Activated CD8-positive, alpha-beta memory T cell treated with anti-CD3 and anti-CD28 coated beads for 36 hours (primary cell): ENCODE measurements at regions not wholly inside any gene's neighbourhood (a gene's known extent, or its start where the extent isn't known, plus 50 kb on each side); places are given as distances from the start of the nearest gene placed in this dataset.

Source experiments
- CTCF ChIA-PET: fragments of 350-600 bp; sonication (Branson Sonifier 250); formaldehyde crosslinking; loops from one replicate; lab custom pipeline; 2021; ENCODE audit warnings: antibody characterized with exemption; lab: Charles Lee
- POLR2A ChIA-PET: fragments of 350-600 bp; sonication (Branson Sonifier 250); formaldehyde crosslinking; loops from one replicate; lab custom pipeline; 2021; ENCODE audit warnings: antibody characterized with exemption; lab: Charles Lee

DNA sequence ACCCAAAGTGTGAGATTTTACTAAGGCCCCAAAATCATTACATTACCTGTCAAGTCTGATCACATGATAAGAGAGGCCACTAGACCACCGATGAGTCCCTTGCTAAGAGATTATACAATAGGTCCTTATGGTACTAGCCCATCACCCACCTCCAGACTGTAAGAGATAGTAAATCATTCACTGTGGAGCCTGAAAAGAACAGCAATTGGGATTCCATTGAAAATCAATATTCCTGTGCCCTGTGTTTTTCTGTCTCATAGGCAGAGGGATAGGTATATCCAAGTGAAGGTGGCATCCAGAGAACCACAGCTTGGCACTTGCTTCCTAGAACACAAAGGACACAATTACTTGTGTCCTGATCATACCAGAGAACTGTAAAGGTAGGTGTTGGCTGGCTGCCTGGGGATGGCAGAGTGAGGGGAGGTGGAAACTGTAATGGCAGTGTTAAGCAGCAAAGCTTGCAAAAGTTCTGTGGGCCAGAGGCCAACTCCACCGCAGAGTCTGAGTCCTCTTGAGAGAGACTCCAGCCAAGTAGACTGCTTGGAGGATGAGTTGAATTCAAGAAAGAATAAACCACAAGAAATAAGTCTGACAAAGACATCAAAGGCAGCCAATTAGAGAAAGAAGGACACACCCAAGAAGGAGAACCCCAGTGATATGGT is 102.0 kb upstream of the PIEZO2 start:
- ChIA-PET POLR2A (no interaction called here), CTCF (no interaction called here)

DNA sequence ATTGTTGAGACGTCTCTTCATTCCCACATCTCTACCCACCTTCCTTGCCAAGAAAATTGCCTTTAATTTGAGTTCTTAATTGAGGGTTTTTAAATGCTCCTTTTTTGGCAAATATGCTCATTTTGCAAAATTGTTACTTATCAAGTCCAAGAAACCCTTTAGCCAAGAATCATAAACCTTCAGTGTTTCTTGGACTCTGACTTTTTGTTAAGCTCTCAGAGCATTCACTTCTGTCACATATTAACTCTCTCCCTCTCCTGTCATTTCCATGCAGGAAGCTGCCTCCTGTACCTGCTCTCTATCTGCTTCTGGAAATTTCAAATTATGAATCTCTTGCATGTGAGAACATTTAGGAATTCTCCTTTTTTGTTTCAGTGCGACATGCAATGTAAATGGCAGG is 100.0 kb upstream of the PIEZO2 start:
- ChIA-PET POLR2A (no interaction called here), CTCF (interaction anchor here (0.7 kb wide), 1 partner anchor 30 kb away, joined by 3 read pairs; no protein-coding TSS in a partner anchor)

DNA sequence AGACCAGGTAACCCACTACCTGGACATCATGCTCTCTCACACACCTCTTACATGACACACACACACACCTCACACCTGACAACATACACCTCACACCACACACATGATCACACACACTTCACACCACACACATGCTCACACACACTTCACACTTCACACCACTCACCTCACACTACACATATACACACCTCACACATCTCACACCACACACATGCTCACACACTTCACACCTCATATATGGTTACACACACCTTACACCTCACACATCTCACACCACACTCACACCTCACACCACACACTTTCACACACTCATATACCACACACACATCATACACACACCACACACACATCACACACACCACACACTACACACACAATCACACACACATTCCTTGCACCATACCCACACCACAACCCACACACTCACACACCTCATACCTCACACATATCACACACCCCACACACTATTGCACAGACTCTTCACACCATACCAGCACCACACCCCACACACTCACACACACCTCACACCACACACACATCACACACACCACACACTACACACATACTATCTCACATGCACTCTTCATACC is 98.1 kb upstream of the PIEZO2 start:
- POLR2A ChIA-PET, result no interaction called here

DNA sequence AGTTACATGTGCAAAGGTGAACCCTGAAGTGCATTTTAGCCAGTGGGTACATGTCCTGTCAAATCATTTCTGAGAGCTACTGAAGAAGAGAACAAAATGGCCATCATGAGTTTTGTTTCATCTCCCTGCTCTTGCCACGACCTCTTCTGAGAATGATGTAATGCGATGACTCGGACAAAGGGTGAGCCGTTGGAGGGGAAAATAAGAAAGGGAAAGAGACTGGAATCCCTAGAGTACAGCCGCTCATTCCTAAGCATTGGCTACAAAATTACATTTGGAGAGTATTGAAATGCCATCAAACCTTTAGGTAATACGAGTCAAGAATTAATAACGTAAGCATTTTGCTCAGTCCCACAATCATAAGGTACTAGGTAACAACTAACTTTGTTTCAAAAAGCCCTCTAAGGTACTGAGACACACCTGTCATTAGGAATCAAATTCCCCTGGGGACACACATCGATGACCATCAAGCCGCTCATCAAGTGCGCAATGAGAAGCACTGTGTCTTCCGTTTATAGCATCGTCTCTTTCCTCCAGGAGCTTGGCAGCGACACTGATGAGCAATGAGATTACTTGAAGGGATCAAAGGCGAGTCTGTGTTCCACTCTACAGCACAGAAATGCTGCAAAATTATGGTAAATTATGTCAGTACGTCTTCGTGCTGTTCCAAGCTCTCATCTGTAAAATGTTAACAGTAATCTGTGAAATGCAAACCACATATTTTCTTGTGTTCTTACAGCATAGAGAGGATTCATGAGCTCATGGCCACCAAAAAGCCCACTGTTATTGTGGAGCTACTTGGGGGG is 97.3 kb upstream of the PIEZO2 start:
- ChIA-PET POLR2A (no interaction called here), CTCF (no interaction called here)

More for the DNA sequence above, 98.1 kb upstream of the PIEZO2 start:
- CTCF ChIA-PET, result no interaction called here

DNA sequence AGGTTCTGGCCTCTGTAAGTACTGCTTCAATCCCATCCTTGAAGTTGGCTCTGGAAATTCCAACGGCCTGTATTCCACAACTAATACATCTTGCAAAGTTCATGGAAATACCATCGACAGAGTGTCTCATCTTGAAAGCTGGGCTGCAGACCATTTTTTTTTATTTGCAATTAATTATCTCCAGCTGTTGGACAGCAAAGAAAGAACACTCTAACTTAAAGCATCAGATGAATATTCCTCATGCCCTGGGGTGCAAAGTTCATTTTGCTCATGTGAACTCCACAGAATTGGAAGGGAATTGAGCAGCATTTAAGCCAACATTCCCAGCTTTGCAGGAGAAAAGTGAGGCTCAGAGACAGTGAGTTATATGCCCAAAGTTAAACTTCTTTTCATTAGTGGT is 96.5 kb upstream of the PIEZO2 start:
- CTCF ChIA-PET, result no interaction called here
- POLR2A ChIA-PET, result no interaction called here

DNA sequence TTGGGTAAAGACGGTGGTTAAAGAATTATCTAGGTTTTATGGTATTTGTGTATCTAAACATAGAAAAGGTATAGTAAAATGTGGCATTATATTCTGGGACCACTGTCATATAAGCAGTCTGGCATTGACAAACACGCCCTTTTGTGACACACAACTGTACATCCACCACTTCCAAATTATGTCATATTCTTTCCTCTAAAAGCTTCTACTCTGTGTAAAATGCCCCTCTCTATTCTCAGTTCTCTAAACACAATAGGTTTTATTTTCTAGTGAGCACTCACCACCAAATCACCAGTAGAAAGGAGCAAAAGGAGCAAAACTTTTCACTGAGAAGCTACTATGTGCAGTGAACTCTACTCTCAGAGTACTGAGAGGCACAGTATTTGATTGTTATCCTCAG is 88.1 kb upstream of the PIEZO2 start:
- ChIA-PET CTCF (no interaction called here), POLR2A (no interaction called here)

DNA sequence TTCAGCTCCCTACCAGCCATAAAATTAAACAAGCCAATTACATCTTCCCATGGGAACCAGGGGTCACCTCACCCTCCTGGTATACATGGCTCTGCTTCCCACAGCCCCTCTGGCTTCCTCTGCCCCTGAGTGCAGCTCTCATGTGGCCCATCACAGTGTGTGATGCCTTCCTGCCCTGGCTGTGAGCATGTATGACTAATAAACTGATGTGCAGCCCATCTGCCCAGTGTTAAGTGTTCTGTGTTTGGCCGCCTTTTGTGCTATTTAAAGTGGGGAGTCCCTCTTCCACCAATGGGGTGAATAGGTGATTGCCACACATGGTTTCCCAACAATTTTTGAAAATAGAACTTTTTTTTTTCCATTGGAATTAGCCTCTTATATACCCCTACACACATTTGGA is 87.7 kb upstream of the PIEZO2 start:
- CTCF ChIA-PET, result no interaction called here
- POLR2A ChIA-PET, result no interaction called here

DNA sequence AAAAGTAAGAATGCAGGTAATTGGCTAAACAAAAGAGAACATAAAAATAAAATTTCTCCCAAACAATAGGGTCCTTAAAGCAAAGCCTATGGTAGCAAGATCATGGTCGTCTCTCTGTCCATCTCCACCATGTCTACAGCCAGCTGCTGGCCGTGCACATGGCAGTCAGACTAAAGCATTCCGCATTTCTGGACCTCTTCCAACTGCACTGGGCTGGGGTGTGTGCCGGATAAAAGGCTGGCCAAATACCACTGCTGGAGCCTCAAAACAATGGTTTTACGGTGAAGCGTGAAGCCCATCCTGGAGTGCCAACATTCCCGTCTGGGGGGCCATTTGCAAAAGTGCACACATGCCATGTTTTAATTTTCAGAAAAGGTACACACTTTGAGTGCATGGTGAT is 74.8 kb upstream of the PIEZO2 start:
- CTCF ChIA-PET, result no interaction called here
- POLR2A ChIA-PET, result no interaction called here

DNA sequence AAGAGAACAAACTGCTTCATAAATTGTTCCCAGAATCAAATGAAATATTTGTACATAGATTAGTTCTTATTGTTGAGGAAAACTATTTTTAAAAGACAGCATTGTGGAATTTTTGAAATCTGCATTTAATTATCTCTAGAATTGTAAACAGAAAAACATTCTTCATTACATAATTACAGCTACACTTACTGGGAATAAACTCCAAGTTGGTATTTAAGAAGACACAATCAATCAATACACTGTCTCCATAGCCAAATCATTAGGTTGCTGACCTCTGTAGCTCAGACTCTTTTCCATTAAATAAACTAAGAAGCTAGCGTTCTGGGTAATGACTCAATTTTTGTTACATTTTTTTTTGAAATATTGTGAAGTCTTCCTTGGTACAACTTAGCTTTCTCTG is 70.2 kb upstream of the PIEZO2 start:
- ChIA-PET CTCF (no interaction called here), POLR2A (no interaction called here)

DNA sequence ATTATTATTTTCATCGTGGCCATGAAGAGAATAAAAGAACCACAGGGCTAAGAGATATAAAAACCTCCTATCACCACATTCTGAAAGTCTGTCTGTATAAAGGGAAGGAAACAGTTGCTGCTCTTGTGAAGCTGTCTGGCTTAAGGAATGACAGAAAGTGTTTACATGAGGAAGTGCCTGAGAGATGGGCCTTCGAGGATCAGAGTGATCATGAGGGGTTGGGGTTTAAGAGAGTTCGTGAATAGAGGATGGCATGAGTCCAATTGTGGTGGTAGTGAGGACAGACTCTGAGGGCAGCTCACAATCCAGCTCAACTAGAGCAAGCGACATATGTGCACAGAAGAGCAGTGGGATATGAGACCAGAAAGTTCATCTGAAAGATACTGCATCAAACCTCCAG is 65.8 kb upstream of the PIEZO2 start:
- ChIA-PET POLR2A (no interaction called here), CTCF (no interaction called here)

DNA sequence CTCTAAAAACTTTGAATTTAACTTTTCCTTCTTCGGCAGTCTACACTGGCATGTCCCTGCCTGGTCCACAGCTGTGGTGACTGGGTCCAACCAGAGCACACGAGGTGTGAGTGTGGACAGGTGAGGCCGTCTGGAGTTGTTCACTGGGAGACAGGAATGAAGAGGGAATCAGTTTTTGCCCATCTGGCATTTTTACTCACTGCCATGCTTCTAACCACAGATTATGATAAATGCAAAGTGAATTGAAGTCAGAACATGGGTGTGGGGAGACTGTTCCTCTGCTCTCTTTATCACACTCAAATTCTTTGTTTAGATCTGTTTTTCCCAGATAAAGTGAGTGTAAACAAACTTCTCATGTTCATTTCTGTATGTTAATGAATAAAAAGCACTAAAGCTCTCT is 54.7 kb upstream of the PIEZO2 start:
- POLR2A ChIA-PET, result no interaction called here
- CTCF ChIA-PET, result no interaction called here

DNA sequence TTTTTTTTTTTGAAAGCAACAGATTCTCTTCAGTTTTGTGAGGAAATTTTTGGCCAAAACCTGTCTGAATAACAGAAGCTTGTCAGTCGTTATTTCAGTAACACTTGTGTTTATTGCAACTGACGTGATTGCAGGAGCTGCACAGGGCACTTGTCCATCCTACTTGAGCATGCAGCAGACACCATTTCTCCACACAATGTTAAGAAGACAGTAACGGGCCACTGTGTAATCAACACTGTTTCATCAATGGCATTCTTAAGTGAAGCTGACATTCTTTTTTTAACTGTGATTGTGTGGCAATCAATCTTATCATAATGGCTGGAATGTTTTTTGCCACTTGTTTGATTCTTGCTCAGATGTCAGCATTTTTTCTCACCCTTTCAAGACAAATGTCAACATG is 50.1 kb upstream of the PIEZO2 start:
- ChIA-PET CTCF (no interaction called here), POLR2A (no interaction called here)
